ENCODE measurements at regions not wholly inside any gene's neighbourhood (a gene's known extent, or its start where the extent isn't known, plus 50 kb on each side); places are given as distances from the start of the nearest gene placed in this dataset.
"Not testable (repeated sequence)": the region's sequence is repeated elsewhere in the genome, so short reads cannot be mapped to it uniquely, and the experiment has no call there.

DNA sequence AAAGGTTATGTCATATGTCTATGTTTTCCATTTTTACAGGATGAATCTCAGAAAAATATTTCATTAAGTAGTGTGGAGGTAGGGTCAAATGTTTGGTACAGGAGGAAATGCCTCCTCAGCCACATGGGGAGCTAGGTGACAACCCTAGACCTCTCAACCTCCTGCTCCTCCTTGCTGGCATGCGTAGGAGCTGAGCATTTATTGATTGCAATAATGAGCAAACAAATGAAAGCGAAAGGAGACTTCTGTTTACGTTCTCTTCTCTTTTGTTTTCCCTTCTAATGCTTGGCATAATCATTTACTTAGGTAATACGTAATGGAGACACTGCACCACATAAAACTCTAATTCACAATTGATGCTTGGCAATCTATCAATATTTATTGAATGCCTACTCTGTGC lies 95.1 kb upstream of the CCBE1 start:
- Histone ChIP-seq H3K36me3 (ENCODE audit: control insufficient read depth in 2 of 3, insufficient read depth in 3 of 3, low read length in 3 of 3) (no peaks in the 10 kb centered on the region), H3K9ac (ENCODE audit: low read length in 3 of 3) (no peak overlapping the region), H3K9me3 (ENCODE audit: control insufficient read depth in 2 of 3, insufficient read depth in 1 of 3, low read length in 3 of 3) (no peaks in the 10 kb centered on the region), H3K4me1 (ENCODE audit: control insufficient read depth in 2 of 3, insufficient read depth in 2 of 3, low read depth in 1 of 3, low read length in 3 of 3) (no peaks in the 10 kb centered on the region), H3K4me3 (ENCODE audit: low read length in 3 of 3) (no peak overlapping the region), H3K27ac (ENCODE audit: low read depth in 2 of 2, low read length in 2 of 2) (no peak overlapping the region), H3K27me3 (ENCODE audit: control insufficient read depth, insufficient read depth, low read length) (no peaks in the 10 kb centered on the region)
- intact Hi-C loops (cut with DNase I) = no loop called here
- FAIRE-seq (no peak), DNase-seq (no peak)
- no peak for TF ChIP-seq CTCF (IDR thresholded peaks at IDR 0.05; ENCODE audit: borderline replicate concordance, extremely low read depth, insufficient read depth)

GRCh38 chr18:59790346-59790936 lies 93.2 kb upstream of the CCBE1 start:
- FAIRE-seq; H3K4me1 ChIP-seq (ENCODE audit: control insufficient read depth in 2 of 3, insufficient read depth in 2 of 3, low read depth in 1 of 3, low read length in 3 of 3); DNase-seq; intact Hi-C loops (cut with DNase I); H3K9me3 ChIP-seq (ENCODE audit: control insufficient read depth in 2 of 3, insufficient read depth in 1 of 3, low read length in 3 of 3); H3K4me3 ChIP-seq (ENCODE audit: low read length in 3 of 3); H3K27me3 ChIP-seq (ENCODE audit: control insufficient read depth, insufficient read depth, low read length); H3K27ac ChIP-seq (ENCODE audit: low read depth in 2 of 2, low read length in 2 of 2); H3K36me3 ChIP-seq (ENCODE audit: control insufficient read depth in 2 of 3, insufficient read depth in 3 of 3, low read length in 3 of 3); H3K9ac ChIP-seq (ENCODE audit: low read length in 3 of 3): not testable (repeated sequence)

GRCh38 chr18:59788791-59789106 lies 91.5 kb upstream of the CCBE1 start:
- no peak overlapping the region for H3K4me3 ChIP-seq (ENCODE audit: low read length in 3 of 3)
- no peaks in the 10 kb centered on the region for H3K27me3 ChIP-seq (ENCODE audit: control insufficient read depth, insufficient read depth, low read length)
- FAIRE-seq = no peak
- no peak overlapping the region for H3K27ac ChIP-seq (ENCODE audit: low read depth in 2 of 2, low read length in 2 of 2)
- H3K9me3 ChIP-seq (ENCODE audit: control insufficient read depth in 2 of 3, insufficient read depth in 1 of 3, low read length in 3 of 3) = no peaks in the 10 kb centered on the region
- no peak for DNase-seq
- H3K9ac ChIP-seq (ENCODE audit: low read length in 3 of 3) = no peak overlapping the region
- H3K36me3 ChIP-seq (ENCODE audit: control insufficient read depth in 2 of 3, insufficient read depth in 3 of 3, low read length in 3 of 3) = no peaks in the 10 kb centered on the region
- no peaks in the 10 kb centered on the region for H3K4me1 ChIP-seq (ENCODE audit: control insufficient read depth in 2 of 3, insufficient read depth in 2 of 3, low read depth in 1 of 3, low read length in 3 of 3)
- intact Hi-C loops (cut with DNase I) = no loop called here
- TF ChIP-seq CTCF (IDR thresholded peaks at IDR 0.05; ENCODE audit: borderline replicate concordance, extremely low read depth, insufficient read depth) = no peak

- TF ChIP-seq CTCF (IDR thresholded peaks at IDR 0.05; ENCODE audit: borderline replicate concordance, extremely low read depth, insufficient read depth) = no peak
- DNase-seq (no peak), FAIRE-seq (no peak)
- intact Hi-C loops (cut with DNase I) = no loop called here
- no peaks in the 10 kb centered on the region for H3K36me3 ChIP-seq (ENCODE audit: control insufficient read depth in 2 of 3, insufficient read depth in 3 of 3, low read length in 3 of 3)
- no peaks in the 10 kb centered on the region for H3K27me3 ChIP-seq (ENCODE audit: control insufficient read depth, insufficient read depth, low read length)
- H3K9me3 ChIP-seq (ENCODE audit: control insufficient read depth in 2 of 3, insufficient read depth in 1 of 3, low read length in 3 of 3) = no peaks in the 10 kb centered on the region
- no peak overlapping the region for H3K4me3 ChIP-seq (ENCODE audit: low read length in 3 of 3)
- no peak overlapping the region for H3K9ac ChIP-seq (ENCODE audit: low read length in 3 of 3)
- no peaks in the 10 kb centered on the region for H3K4me1 ChIP-seq (ENCODE audit: control insufficient read depth in 2 of 3, insufficient read depth in 2 of 3, low read depth in 1 of 3, low read length in 3 of 3)
- no peak overlapping the region for H3K27ac ChIP-seq (ENCODE audit: low read depth in 2 of 2, low read length in 2 of 2)
Measured at GRCh38 chr18:59787998-59788790, 91.0 kb upstream of the CCBE1 start.
